Stimulated activated naive CD8-positive, alpha-beta T cell treated with anti-CD3 and anti-CD28 coated beads, Interleukin-15, Interleukin-2, amounts not matched to agents 100 ng/mL and 50 ng/mL, for 24 hours (primary cell): ENCODE measurements at regions not wholly inside any gene's neighbourhood (a gene's known extent, or its start where the extent isn't known, plus 50 kb on each side); places are given as distances from the start of the nearest gene placed in this dataset.

Experiments used
- H3K27ac Mint-ChIP-seq: one replicate; pipeline ENCODE4 v1.8.0; 2021; ENCODE audit warnings: mild to moderate bottlenecking, mixed read lengths
- H3K27me3 Mint-ChIP-seq: one replicate; pipeline ENCODE4 v1.8.0; 2021; ENCODE audit warnings: mixed read lengths
- H3K36me3 Mint-ChIP-seq: one replicate; pipeline ENCODE4 v1.8.0; 2021; ENCODE audit warnings: low read depth, mixed read lengths
- H3K4me1 Mint-ChIP-seq: one replicate; pipeline ENCODE4 v1.8.0; 2021; ENCODE audit warnings: low read depth, mixed read lengths
- H3K4me3 Mint-ChIP-seq: one replicate; pipeline ENCODE4 v1.8.0; 2021; ENCODE audit warnings: mild to moderate bottlenecking, mixed read lengths
- H3K9me3 Mint-ChIP-seq: one replicate; pipeline ENCODE4 v1.8.0; 2021; ENCODE audit warnings: mixed read lengths

- no peak overlapping the region for H3K27ac Mint-ChIP-seq
- H3K4me3 Mint-ChIP-seq, result no peak overlapping the region
- H3K4me1 Mint-ChIP-seq, result no peaks in the 10 kb centered on the region
- H3K27me3 Mint-ChIP-seq, result peaks cover 4% of the 10 kb centered on the region
- H3K36me3 Mint-ChIP-seq, result no peaks in the 10 kb centered on the region
- no peaks in the 10 kb centered on the region for H3K9me3 Mint-ChIP-seq
These were observed 183.4 kb downstream of the KIF26A start for GRCh38 chr14:104321802-104322130.

GRCh38 chr14:104322531-104323366 is 184.4 kb downstream of the KIF26A start:
- no peaks in the 10 kb centered on the region for H3K36me3 Mint-ChIP-seq
- H3K9me3 Mint-ChIP-seq, result no peaks in the 10 kb centered on the region
- H3K27ac Mint-ChIP-seq, result no peak overlapping the region
- no peak overlapping the region for H3K4me3 Mint-ChIP-seq
- H3K27me3 Mint-ChIP-seq, result peaks cover 4% of the 10 kb centered on the region
- no peaks in the 10 kb centered on the region for H3K4me1 Mint-ChIP-seq

DNA sequence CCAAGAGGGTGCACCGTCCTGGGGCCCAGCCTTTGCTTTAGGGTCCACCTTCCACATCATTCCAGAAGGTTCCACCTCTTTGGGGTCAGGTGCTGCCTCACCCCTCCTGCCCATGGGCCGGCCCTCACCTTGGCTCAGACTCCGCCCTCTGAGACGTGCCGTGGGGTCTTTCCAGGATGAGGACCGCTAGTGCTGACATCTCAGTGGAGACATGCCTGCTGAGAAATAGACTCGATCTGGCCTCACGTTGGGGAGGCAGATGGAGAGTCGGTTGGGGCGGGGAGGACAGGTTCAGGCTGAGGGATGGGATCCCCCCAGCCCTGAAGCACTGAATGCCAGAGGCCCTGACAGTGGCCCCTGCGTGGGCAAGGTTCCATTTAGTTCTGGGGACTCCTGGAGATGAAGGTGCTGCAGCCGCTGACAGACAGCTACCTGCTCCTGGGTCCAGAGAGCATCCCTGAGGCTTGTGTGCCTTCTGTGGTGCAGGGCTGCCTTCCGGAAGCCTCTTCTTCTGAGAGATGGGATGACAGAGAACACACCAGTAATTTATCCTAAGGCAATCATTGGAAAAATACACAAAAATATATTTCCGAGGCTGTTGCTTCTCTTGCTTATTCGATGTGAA is 185.3 kb downstream of the KIF26A start:
- Mint-ChIP-seq H3K27ac (no peak overlapping the region), H3K4me1 (no peaks in the 10 kb centered on the region), H3K36me3 (no peaks in the 10 kb centered on the region), H3K4me3 (no peak overlapping the region), H3K27me3 (peaks cover 4% of the 10 kb centered on the region), H3K9me3 (no peaks in the 10 kb centered on the region)

DNA sequence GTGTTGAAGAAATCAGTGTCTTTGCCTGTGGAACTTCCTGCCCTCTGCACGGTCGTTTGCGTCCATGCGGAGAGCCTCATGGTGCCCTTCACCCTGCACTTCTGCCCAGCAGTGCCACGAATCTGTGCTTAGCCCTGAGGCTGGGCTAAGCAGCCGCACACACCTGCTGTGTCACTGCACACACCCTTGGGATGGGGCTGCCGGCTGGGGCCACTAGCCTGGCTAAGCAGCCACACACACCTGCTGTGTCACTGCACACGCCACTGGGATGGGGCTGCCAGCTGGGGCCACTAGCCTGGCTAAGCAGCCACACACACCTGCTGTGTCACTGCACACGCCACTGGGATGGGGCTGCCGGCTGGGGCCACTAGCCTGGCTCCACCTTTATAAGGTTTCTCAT is 188.5 kb downstream of the KIF26A start:
- peaks cover 16% of the 10 kb centered on the region for H3K9me3 Mint-ChIP-seq
- no peaks in the 10 kb centered on the region for H3K36me3 Mint-ChIP-seq
- H3K4me1 Mint-ChIP-seq, result no peaks in the 10 kb centered on the region
- no peaks in the 10 kb centered on the region for H3K27me3 Mint-ChIP-seq
- H3K27ac Mint-ChIP-seq, result no peak overlapping the region
- no peak overlapping the region for H3K4me3 Mint-ChIP-seq

- Mint-ChIP-seq H3K36me3 (no peaks in the 10 kb centered on the region), H3K27ac (no peak overlapping the region)
These were observed 190.2 kb downstream of the KIF26A start for GRCh38 chr14:104328607-104329006.

DNA sequence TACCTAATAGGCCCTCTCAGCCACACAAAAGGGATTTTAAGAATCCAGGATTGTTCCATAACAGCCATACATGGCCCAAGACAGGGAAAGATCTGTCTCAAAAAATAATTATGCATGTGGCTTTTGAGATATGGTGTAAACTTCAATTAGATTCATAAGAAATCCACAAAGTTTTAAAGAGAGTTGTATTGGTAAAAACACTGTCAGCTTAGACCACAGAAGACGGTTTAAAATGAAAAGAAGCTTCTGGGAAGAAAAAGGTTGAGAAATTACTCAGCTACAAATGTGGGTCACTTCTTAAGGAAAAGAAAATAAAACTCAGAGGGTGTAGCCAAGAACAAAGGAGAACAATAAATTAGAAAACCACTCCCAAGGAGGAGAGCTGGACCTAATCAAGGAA is 191.4 kb downstream of the KIF26A start:
- Mint-ChIP-seq H3K4me1 (no peaks in the 10 kb centered on the region), H3K4me3 (no peak overlapping the region), H3K27ac (no peak overlapping the region), H3K9me3 (peaks cover 16% of the 10 kb centered on the region), H3K27me3 (no peaks in the 10 kb centered on the region), H3K36me3 (no peaks in the 10 kb centered on the region)

More at GRCh38 chr14:104328607-104329006, 190.2 kb downstream of the KIF26A start:
- Mint-ChIP-seq H3K27me3 (no peaks in the 10 kb centered on the region), H3K4me1 (no peaks in the 10 kb centered on the region), H3K4me3 (no peak overlapping the region), H3K9me3 (peaks cover 16% of the 10 kb centered on the region)

GRCh38 chr14:104331871-104332605 is 193.7 kb downstream of the KIF26A start:
- peaks cover 16% of the 10 kb centered on the region for H3K9me3 Mint-ChIP-seq
- no peak overlapping the region for H3K4me3 Mint-ChIP-seq
- H3K27ac Mint-ChIP-seq, result no peak overlapping the region
- no peaks in the 10 kb centered on the region for H3K4me1 Mint-ChIP-seq
- H3K27me3 Mint-ChIP-seq, result no peaks in the 10 kb centered on the region
- H3K36me3 Mint-ChIP-seq, result no peaks in the 10 kb centered on the region

GRCh38 chr14:104332634-104333270 is 194.4 kb downstream of the KIF26A start:
- H3K4me3 Mint-ChIP-seq, result no peak overlapping the region
- H3K4me1 Mint-ChIP-seq, result no peaks in the 10 kb centered on the region
- no peaks in the 10 kb centered on the region for H3K36me3 Mint-ChIP-seq
- no peaks in the 10 kb centered on the region for H3K27me3 Mint-ChIP-seq
- no peak overlapping the region for H3K27ac Mint-ChIP-seq
- H3K9me3 Mint-ChIP-seq, result peaks cover 16% of the 10 kb centered on the region

DNA sequence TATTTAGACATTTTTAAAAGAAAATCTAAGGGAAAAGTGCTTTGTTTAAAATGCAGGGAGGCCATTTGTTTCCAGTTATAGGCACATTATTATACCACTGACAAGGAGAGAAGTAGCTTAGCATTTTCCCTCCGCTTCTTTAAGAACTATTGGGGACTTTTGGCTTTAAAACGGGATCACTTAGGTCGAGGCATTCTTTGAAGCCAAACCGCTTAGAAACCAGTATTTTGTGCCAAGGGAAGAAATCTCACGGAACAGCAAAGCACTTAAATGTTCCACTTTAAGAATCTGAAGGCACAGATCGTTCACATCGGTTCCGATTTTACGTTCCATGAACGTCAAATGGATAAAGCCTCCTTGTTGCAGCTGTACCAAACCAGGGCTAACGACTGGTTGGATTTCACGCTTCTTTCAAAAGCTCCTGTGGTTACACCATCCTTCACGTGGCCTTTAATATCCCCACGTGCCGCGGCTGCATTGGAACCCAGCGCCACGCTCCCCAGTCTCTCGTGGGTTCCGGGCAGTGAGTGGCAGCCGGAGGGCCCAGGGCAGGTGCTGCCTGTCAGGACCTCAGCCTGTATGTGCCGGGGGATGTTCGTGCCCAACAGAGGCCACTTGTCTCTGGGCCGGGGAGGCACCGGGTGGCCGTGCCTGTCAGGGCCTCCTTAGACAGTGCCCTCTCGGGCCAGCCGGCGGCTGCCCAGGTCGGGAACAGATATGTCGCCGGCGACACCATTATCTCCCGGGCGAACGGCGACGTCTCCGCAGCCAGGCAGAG is 195.4 kb downstream of the KIF26A start:
- Mint-ChIP-seq H3K4me1 (no peaks in the 10 kb centered on the region), H3K4me3 (no peak overlapping the region), H3K27ac (no peak overlapping the region), H3K9me3 (peaks cover 24% of the 10 kb centered on the region), H3K27me3 (no peaks in the 10 kb centered on the region), H3K36me3 (no peaks in the 10 kb centered on the region)

GRCh38 chr14:104334424-104335161 is 196.2 kb downstream of the KIF26A start:
- no peak overlapping the region for H3K27ac Mint-ChIP-seq
- H3K9me3 Mint-ChIP-seq, result peaks cover 22% of the 10 kb centered on the region
- H3K4me3 Mint-ChIP-seq, result no peak overlapping the region
- H3K27me3 Mint-ChIP-seq, result no peaks in the 10 kb centered on the region
- no peaks in the 10 kb centered on the region for H3K36me3 Mint-ChIP-seq
- no peaks in the 10 kb centered on the region for H3K4me1 Mint-ChIP-seq

DNA sequence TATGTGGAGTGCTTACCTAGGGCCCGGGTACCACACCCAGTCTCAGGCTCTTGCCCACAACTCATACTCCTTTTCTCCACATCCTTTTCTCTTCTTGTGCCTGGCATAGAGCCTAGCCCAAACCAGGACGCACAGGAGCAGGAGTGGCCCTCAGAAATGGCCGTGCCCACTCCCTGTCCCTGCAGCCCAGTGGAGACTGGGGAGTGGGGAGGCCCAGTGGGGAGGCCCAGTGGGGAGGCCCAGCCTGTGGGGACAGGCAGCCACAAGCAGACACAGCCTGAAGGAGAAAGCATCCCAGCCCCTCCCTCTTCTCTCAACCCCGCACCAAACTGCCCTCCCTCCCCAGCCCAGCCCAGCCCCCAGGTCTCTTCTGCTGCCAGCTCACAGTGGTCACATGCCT is 196.8 kb downstream of the KIF26A start:
- no peaks in the 10 kb centered on the region for H3K36me3 Mint-ChIP-seq
- H3K4me3 Mint-ChIP-seq, result no peak overlapping the region
- no peak overlapping the region for H3K27ac Mint-ChIP-seq
- no peaks in the 10 kb centered on the region for H3K4me1 Mint-ChIP-seq
- peaks cover 22% of the 10 kb centered on the region for H3K9me3 Mint-ChIP-seq
- no peaks in the 10 kb centered on the region for H3K27me3 Mint-ChIP-seq

DNA sequence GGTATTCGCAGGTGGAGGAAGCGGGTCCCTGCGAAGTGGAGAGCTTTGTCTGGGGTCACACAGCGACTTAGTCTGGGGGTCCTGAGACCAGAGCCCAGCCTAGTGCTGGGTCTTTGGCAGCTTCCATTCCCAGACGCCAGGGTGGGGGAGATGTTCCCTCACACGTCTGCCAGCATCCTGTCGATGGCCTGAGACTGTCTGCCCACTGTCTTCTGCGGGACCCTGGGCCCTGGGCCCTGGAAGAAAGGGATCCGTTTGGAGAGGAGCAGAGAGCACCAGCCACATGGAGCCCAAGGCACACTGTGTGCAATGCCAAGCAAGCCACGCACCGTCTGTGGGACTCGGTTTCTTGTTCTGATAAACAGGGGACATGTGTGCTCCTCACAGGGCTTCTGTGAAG is 197.2 kb downstream of the KIF26A start:
- H3K27ac Mint-ChIP-seq, result no peak overlapping the region

DNA sequence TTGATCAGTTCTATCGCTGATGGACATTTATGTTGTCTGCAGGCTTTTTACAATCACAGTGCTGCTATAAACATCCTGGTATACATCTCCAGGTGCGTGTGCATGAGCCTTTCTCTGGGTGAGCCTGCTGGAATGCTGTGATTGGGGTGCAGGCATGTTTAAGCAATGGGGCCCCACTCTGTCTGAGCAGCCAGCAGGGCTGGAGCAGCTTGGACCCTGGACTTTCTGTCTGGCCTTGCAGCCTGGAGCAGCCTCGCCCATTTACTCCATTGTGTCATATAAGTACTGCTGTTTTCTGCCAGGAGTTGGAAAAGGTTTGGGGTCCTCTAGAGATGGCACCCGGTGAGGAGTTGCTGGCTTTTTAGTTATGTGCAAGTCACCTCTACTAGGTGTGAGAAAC is 199.0 kb downstream of the KIF26A start:
- Mint-ChIP-seq H3K4me3 (no peak overlapping the region), H3K4me1 (no peaks in the 10 kb centered on the region), H3K36me3 (no peaks in the 10 kb centered on the region), H3K27ac (no peak overlapping the region), H3K27me3 (peaks cover 4% of the 10 kb centered on the region), H3K9me3 (peaks cover 18% of the 10 kb centered on the region)

More for the DNA sequence above, 197.2 kb downstream of the KIF26A start:
- Mint-ChIP-seq H3K27me3 (no peaks in the 10 kb centered on the region), H3K4me3 (no peak overlapping the region), H3K4me1 (no peaks in the 10 kb centered on the region), H3K9me3 (peaks cover 22% of the 10 kb centered on the region), H3K36me3 (no peaks in the 10 kb centered on the region)

GRCh38 chr14:104339361-104339760 is 201.0 kb downstream of the KIF26A start:
- H3K4me3 Mint-ChIP-seq, result no peak overlapping the region
- H3K4me1 Mint-ChIP-seq, result no peaks in the 10 kb centered on the region
- no peak overlapping the region for H3K27ac Mint-ChIP-seq
- H3K36me3 Mint-ChIP-seq, result no peaks in the 10 kb centered on the region
- peaks cover 18% of the 10 kb centered on the region for H3K9me3 Mint-ChIP-seq
- H3K27me3 Mint-ChIP-seq, result peaks cover 4% of the 10 kb centered on the region
